ENCODE measurements at regions not wholly inside any gene's neighbourhood (a gene's known extent, or its start where the extent isn't known, plus 50 kb on each side); places are given as distances from the start of the nearest gene placed in this dataset.

GRCh38 chr1:221157026-221157761 lies 278.0 kb downstream of the HLX start (continued):
- TF ChIP-seq PRDM15 (CRISPR knock-in tag; IDR thresholded peaks at IDR 0.05) = no peak
- no peak for TF ChIP-seq SMC3 (IDR thresholded peaks at IDR 0.05; ENCODE audit: borderline replicate concordance, low read length)
- no peak for TF ChIP-seq RBBP5 (conservative IDR thresholded peaks at IDR 0.05)
- TF ChIP-seq ZBTB11 (CRISPR knock-in tag; IDR thresholded peaks at IDR 0.05) = no peak
- TF ChIP-seq SMAD5 (IDR thresholded peaks at IDR 0.05; ENCODE audit: low read depth) = no peak
- TF ChIP-seq ZNF24 (IDR thresholded peaks at IDR 0.05) = peak; percentile 86
- no peak for TF ChIP-seq CBX3 (IDR thresholded peaks at IDR 0.05; ENCODE audit: borderline replicate concordance, low read depth)
- TF ChIP-seq E4F1 (IDR thresholded peaks at IDR 0.05; ENCODE audit: borderline replicate concordance, partially characterized antibody) = no peak
- TF ChIP-seq NKRF (conservative IDR thresholded peaks at IDR 0.05) = no peak
- peak; percentile 80; the same call in 1 of the 2 replicates for TF ChIP-seq BACH1 (IDR thresholded peaks at IDR 0.05; ENCODE audit: borderline replicate concordance)
- no peak for TF ChIP-seq CBX5 (IDR thresholded peaks at IDR 0.05; ENCODE audit: low read depth)
- TF ChIP-seq POU2F2 (IDR thresholded peaks at IDR 0.05; ENCODE audit: borderline replicate concordance, low read depth, low read length) = peak; percentile 94; the same call in 2 of the 3 replicates
- TF ChIP-seq HCFC1 (IDR thresholded peaks at IDR 0.05; ENCODE audit: low read length) = no peak
- peak; percentile 28; the same call in 1 of the 2 replicates for TF ChIP-seq FOXM1 (IDR thresholded peaks at IDR 0.05; ENCODE audit: low read depth, low read length)
- TF ChIP-seq RFX5 (IDR thresholded peaks at IDR 0.05; ENCODE audit: low read depth, low read length) = no peak
- TF ChIP-seq RELA (IDR thresholded peaks at IDR 0.05; ENCODE audit: borderline replicate concordance, partially characterized antibody) = no peak
- no peak for TF ChIP-seq E2F4 (IDR thresholded peaks at IDR 0.05; ENCODE audit: low read depth, low read length)
